ENCODE measurements at regions not wholly inside any gene's neighbourhood (a gene's known extent, or its start where the extent isn't known, plus 50 kb on each side); places are given as distances from the start of the nearest gene placed in this dataset.

GRCh38 chr11:127478826-127479225 lies 478.3 kb upstream of the KIRREL3 start:
- DNase-seq (ENCODE audit: low read depth), result no peak
- H3K4me3 ChIP-seq (ENCODE audit: low read depth, low read length), result no peak overlapping the region

DNA sequence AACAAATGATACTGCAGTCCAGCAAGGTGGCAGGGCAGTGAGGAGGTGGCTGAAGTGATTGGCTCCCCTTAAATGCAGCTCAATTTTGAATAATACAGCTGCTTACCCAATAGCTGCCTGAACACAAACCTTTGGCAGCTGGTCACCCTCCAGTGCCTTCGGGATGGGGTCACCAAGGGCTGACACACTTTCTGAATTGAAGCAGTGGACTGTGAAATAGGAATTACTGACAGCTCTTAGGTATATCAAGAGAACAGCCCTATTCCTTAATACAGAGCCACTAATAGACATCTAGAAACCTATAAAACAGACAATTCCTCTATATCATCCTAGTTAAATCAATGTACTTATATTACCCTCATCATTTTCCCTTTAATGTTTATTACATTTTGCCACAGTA lies 474.2 kb upstream of the KIRREL3 start:
- no peak overlapping the region for H3K4me3 ChIP-seq (ENCODE audit: low read depth, low read length)
- no peak for DNase-seq (ENCODE audit: low read depth)

DNA sequence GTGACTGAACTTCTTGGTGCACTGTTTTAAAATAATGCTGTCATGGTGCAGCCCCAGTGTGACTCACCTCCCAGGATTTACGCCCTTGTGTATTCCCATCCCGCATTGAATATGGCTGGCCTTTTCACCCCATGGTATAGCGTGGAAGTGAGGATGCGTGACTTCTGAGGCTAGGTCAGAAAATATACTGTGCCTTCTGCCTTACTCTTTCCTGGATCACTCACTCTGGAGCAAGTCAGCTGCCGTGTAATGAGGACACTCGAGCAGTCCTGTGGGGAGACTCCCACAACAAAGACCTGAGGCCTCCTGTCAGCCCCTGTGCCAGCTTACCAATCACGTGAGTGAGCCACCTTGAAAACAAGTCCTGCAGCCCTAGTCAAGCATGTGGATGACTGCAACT lies 471.9 kb upstream of the KIRREL3 start:
- no peak overlapping the region for H3K4me3 ChIP-seq (ENCODE audit: low read depth, low read length)
- DNase-seq (ENCODE audit: low read depth), result no peak

GRCh38 chr11:127471662-127472061 lies 471.1 kb upstream of the KIRREL3 start:
- DNase-seq (ENCODE audit: low read depth), result no peak
- no peak overlapping the region for H3K4me3 ChIP-seq (ENCODE audit: low read depth, low read length)

DNA sequence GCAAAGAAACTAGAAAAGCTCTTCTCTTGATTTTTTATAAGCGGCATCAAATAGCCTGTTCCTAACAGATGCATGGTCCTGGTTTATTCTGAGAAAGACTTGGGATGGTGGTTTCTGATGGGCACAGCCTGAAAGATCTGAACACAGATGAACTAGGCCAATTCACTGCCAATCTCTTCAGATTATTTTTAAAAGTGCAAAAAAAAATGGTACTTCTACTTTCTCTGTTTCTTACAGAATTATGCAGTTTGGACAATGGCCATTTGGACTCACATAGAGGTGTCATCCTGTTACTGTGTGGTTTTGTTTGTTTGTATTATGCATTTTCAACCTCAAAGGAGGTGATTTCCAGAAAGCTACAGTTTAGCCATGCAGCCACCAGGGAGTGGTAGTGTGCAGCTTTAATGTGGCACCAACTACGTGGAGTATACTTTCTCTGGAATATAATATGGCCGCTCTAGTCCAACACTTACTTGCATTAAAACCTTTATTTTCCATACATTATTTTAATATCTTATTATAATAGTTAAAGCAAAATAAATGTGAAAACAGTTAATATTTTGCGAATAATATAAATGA lies 469.8 kb upstream of the KIRREL3 start:
- no peak for DNase-seq (ENCODE audit: low read depth)
- no peak overlapping the region for H3K4me3 ChIP-seq (ENCODE audit: low read depth, low read length)

- no peak overlapping the region for H3K4me3 ChIP-seq (ENCODE audit: low read depth, low read length)
- no peak for DNase-seq (ENCODE audit: low read depth)
These were observed 463.8 kb upstream of the KIRREL3 start for GRCh38 chr11:127464325-127464724.

GRCh38 chr11:127462065-127462344 lies 461.4 kb upstream of the KIRREL3 start:
- no peak overlapping the region for H3K4me3 ChIP-seq (ENCODE audit: low read depth, low read length)
- DNase-seq (ENCODE audit: low read depth), result no peak

GRCh38 chr11:127461241-127462064 lies 460.9 kb upstream of the KIRREL3 start:
- DNase-seq (ENCODE audit: low read depth), result no peak

DNA sequence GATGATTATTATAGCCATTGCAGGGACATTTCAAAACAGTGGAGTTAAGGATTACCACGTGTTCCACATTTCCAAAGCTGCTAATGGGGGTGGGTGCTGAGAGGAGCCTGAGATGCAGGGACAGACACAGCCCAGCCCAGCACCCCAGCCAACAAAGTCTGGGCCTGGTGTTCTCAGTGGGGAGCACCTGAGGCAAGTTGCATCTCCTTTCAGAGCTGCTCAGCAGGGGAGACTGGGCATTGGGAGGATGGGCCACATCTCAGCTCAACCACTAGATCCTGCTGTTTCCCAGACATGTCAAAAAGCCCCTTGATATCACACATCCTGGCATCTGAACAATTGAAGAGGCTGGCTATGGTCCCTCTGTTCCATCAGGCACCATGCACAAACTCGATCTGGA lies 458.0 kb upstream of the KIRREL3 start:
- no peak for DNase-seq (ENCODE audit: low read depth)
- H3K4me3 ChIP-seq (ENCODE audit: low read depth, low read length), result no peak overlapping the region

More at GRCh38 chr11:127461241-127462064, 460.9 kb upstream of the KIRREL3 start:
- no peak overlapping the region for H3K4me3 ChIP-seq (ENCODE audit: low read depth, low read length)

- no peak for DNase-seq (ENCODE audit: low read depth)
- H3K4me3 ChIP-seq (ENCODE audit: low read depth, low read length), result no peak overlapping the region
These were observed 454.3 kb upstream of the KIRREL3 start for GRCh38 chr11:127454856-127455255.

DNA sequence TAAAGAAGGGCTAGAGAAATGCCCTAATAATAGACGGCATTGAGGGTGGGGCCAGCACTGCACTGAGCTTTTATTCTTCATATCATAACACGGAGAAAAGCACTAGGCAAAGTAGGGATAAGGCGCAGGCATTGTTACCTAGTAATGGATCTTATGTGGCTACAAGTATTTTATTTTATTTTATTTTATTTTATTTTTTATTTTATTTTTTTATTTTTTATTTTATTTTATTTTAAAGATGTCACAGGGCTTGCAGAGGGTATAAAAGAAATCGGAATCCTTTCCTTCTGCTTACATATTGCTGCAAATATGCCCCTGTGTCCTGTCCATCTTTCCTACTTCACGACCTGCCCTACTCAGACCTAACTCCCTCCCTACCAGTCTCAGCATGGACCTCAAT lies 452.0 kb upstream of the KIRREL3 start:
- H3K4me3 ChIP-seq (ENCODE audit: low read depth, low read length), result no peak overlapping the region
- no peak for DNase-seq (ENCODE audit: low read depth)

- DNase-seq (ENCODE audit: low read depth), result no peak
These were observed 451.3 kb upstream of the KIRREL3 start for GRCh38 chr11:127451861-127452260.

GRCh38 chr11:127448101-127448500 lies 447.5 kb upstream of the KIRREL3 start:
- no peak overlapping the region for H3K4me3 ChIP-seq (ENCODE audit: low read depth, low read length)
- DNase-seq (ENCODE audit: low read depth), result no peak

More at GRCh38 chr11:127451861-127452260, 451.3 kb upstream of the KIRREL3 start:
- no peak overlapping the region for H3K4me3 ChIP-seq (ENCODE audit: low read depth, low read length)

- no peak overlapping the region for H3K4me3 ChIP-seq (ENCODE audit: low read depth, low read length)
- no peak for DNase-seq (ENCODE audit: low read depth)
These were observed 444.9 kb upstream of the KIRREL3 start for GRCh38 chr11:127445476-127445875.

- no peak for DNase-seq (ENCODE audit: low read depth)
- no peak overlapping the region for H3K4me3 ChIP-seq (ENCODE audit: low read depth, low read length)
These were observed 442.7 kb upstream of the KIRREL3 start for GRCh38 chr11:127443297-127443696.

DNA sequence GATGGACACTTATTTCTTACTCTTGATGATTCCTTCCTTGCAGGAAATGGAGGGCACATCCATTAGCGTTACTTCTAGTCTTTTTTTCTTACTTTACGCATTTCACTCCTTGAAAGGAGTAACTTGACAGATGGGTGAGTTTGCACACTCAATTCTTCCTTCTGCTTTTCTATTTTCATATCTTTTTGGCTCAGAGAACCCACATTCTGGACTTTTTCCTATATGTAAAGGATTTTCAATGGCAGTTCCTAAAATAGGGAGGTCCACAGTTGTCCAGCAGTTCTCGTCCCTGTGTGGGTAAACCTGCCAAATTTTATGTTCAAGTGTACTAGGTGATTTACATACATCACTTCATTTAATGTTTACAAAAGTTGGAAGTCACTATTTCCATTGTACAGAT lies 440.0 kb upstream of the KIRREL3 start:
- H3K4me3 ChIP-seq (ENCODE audit: low read depth, low read length), result no peak overlapping the region

DNA sequence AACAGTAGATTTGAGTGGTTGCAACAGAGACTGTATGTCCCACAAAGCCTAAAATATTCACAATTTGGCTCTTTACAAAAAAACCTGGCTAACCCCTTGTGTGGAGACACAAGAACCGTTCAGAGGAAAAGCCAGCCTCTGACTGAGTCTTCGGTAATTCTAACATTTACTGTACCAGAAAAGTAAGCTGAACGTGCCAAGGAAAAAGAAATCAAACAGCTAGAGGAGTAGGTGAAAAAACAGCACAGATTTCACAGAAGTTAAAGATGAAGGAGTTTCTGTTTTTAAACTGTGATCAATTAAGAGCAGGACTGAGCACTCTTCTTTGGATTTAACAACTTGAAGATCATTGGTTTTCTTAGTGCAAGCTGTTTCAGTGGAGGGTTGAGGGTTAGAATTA lies 424.7 kb upstream of the KIRREL3 start:
- no peak for DNase-seq (ENCODE audit: low read depth)
- H3K4me3 ChIP-seq (ENCODE audit: low read depth, low read length), result no peak overlapping the region

More for the DNA sequence above, 440.0 kb upstream of the KIRREL3 start:
- no peak for DNase-seq (ENCODE audit: low read depth)

DNA sequence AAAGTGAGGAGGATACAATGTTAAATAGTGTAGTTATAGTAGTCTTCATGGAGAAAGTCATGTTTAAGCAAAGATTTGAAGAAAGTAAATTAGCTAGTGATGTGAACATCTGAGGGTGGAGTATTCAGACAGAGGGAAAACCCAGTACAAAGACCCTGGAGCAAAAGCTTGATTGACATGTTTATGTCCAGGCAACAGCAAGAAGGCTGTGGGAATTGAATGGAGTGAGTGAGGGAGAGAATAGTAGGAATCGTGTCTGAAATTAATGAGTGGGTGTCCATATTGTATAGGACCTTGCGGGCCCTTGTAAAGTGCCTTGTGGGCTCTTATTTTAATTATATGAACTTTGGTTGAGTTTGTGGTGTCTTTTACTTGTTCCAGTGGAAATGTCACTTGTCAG lies 424.1 kb upstream of the KIRREL3 start:
- H3K4me3 ChIP-seq (ENCODE audit: low read depth, low read length), result no peak overlapping the region
- no peak for DNase-seq (ENCODE audit: low read depth)

DNA sequence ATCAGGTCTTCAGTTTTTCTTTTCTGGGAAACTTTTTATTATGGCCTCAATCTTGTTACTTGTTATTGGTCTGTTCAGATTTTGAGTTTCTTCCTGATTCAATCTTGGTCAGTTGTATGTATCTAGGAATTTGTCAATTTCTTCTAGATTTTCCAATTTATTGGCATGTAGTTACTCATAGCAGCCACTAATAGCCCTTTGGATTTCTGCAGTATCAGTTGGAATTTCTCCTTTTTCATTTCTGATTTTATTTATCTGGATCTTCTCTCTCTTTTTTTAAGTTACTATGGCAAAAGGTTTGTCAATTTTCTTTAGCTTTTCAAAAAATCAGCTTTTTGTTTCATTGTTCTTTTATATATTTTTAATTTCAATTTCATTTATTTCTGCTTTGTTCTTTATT lies 419.6 kb upstream of the KIRREL3 start:
- DNase-seq (ENCODE audit: low read depth), result no peak
- H3K4me3 ChIP-seq (ENCODE audit: low read depth, low read length), result no peak overlapping the region

- no peak overlapping the region for H3K4me3 ChIP-seq (ENCODE audit: low read depth, low read length)
- no peak for DNase-seq (ENCODE audit: low read depth)
These were observed 412.3 kb upstream of the KIRREL3 start for GRCh38 chr11:127412722-127413380.

- no peak for DNase-seq (ENCODE audit: low read depth)
- H3K4me3 ChIP-seq (ENCODE audit: low read depth, low read length), result no peak overlapping the region
These were observed 411.7 kb upstream of the KIRREL3 start for GRCh38 chr11:127412234-127412633.

Data from skeletal muscle cell (primary cell).